ENCODE measurements at regions not wholly inside any gene's neighbourhood (a gene's known extent, or its start where the extent isn't known, plus 50 kb on each side); places are given as distances from the start of the nearest gene placed in this dataset.

GRCh38 chr5:125652761-125653160, 770.4 kb upstream of the GRAMD2B start:
- H3K4me3 ChIP-seq (ENCODE audit: low read length): no peak overlapping the region
- DNase-seq: no peak
- H3K4me1 ChIP-seq (ENCODE audit: control insufficient read depth, insufficient read depth, low read length): no peaks in the 10 kb centered on the region
- H3K36me3 ChIP-seq (ENCODE audit: control insufficient read depth, insufficient read depth, low read length): no peaks in the 10 kb centered on the region
- no CpG with 5 or more reads among the region's 2 CpGs for WGBS (ENCODE audit: insufficient coverage)
- H3K9me3 ChIP-seq (replicated peaks; ENCODE audit: control insufficient read depth, low read depth, low read length): no peaks in the 10 kb centered on the region
- H3K27ac ChIP-seq (ENCODE audit: low read length): no peak overlapping the region
- H3K27me3 ChIP-seq (ENCODE audit: control insufficient read depth, insufficient read depth, low read length): no peaks in the 10 kb centered on the region

- Histone ChIP-seq H3K4me3 (ENCODE audit: low read length) (no peak overlapping the region), H3K36me3 (ENCODE audit: control insufficient read depth, insufficient read depth, low read length) (no peaks in the 10 kb centered on the region), H3K9me3 (replicated peaks; ENCODE audit: control insufficient read depth, low read depth, low read length) (no peaks in the 10 kb centered on the region), H3K27ac (ENCODE audit: low read length) (no peak overlapping the region), H3K27me3 (ENCODE audit: control insufficient read depth, insufficient read depth, low read length) (no peaks in the 10 kb centered on the region), H3K4me1 (ENCODE audit: control insufficient read depth, insufficient read depth, low read length) (no peaks in the 10 kb centered on the region)
- DNase-seq: no peak
These were observed 768.8 kb upstream of the GRAMD2B start for GRCh38 chr5:125654392-125654791.

- Histone ChIP-seq H3K4me3 (ENCODE audit: low read length) (no peak overlapping the region), H3K9me3 (replicated peaks; ENCODE audit: control insufficient read depth, low read depth, low read length) (no peaks in the 10 kb centered on the region), H3K27ac (ENCODE audit: low read length) (no peak overlapping the region), H3K36me3 (ENCODE audit: control insufficient read depth, insufficient read depth, low read length) (no peaks in the 10 kb centered on the region), H3K4me1 (ENCODE audit: control insufficient read depth, insufficient read depth, low read length) (no peaks in the 10 kb centered on the region), H3K27me3 (ENCODE audit: control insufficient read depth, insufficient read depth, low read length) (no peaks in the 10 kb centered on the region)
- no peak for DNase-seq
These were observed 768.1 kb upstream of the GRAMD2B start for GRCh38 chr5:125655156-125655555.

- H3K9me3 ChIP-seq (replicated peaks; ENCODE audit: control insufficient read depth, low read depth, low read length): no peaks in the 10 kb centered on the region
- H3K27me3 ChIP-seq (ENCODE audit: control insufficient read depth, insufficient read depth, low read length): no peaks in the 10 kb centered on the region
- DNase-seq: no peak
- no peaks in the 10 kb centered on the region for H3K36me3 ChIP-seq (ENCODE audit: control insufficient read depth, insufficient read depth, low read length)
- no peak overlapping the region for H3K27ac ChIP-seq (ENCODE audit: low read length)
- H3K4me3 ChIP-seq (ENCODE audit: low read length): no peak overlapping the region
- peaks cover 2% of the 10 kb centered on the region for H3K4me1 ChIP-seq (ENCODE audit: control insufficient read depth, insufficient read depth, low read length)
- WGBS (ENCODE audit: insufficient coverage): no CpG with 5 or more reads among the region's 2 CpGs
These were observed 765.3 kb upstream of the GRAMD2B start for GRCh38 chr5:125657936-125658335.

GRCh38 chr5:125659316-125660023, 763.7 kb upstream of the GRAMD2B start:
- Histone ChIP-seq H3K4me3 (ENCODE audit: low read length) (no peak overlapping the region), H3K27me3 (ENCODE audit: control insufficient read depth, insufficient read depth, low read length) (no peaks in the 10 kb centered on the region), H3K4me1 (ENCODE audit: control insufficient read depth, insufficient read depth, low read length) (peaks cover 2% of the 10 kb centered on the region), H3K36me3 (ENCODE audit: control insufficient read depth, insufficient read depth, low read length) (no peaks in the 10 kb centered on the region), H3K27ac (ENCODE audit: low read length) (peak overlapping the region; percentile 10), H3K9me3 (replicated peaks; ENCODE audit: control insufficient read depth, low read depth, low read length) (no peaks in the 10 kb centered on the region)
- peak; percentile 88 for DNase-seq
- WGBS (ENCODE audit: insufficient coverage): no CpG with 5 or more reads among the region's 2 CpGs

- no peaks in the 10 kb centered on the region for H3K27me3 ChIP-seq (ENCODE audit: control insufficient read depth, insufficient read depth, low read length)
- H3K4me3 ChIP-seq (ENCODE audit: low read length): no peak overlapping the region
- H3K36me3 ChIP-seq (ENCODE audit: control insufficient read depth, insufficient read depth, low read length): no peaks in the 10 kb centered on the region
- H3K9me3 ChIP-seq (replicated peaks; ENCODE audit: control insufficient read depth, low read depth, low read length): no peaks in the 10 kb centered on the region
- no peak for DNase-seq
- H3K27ac ChIP-seq (ENCODE audit: low read length): no peak overlapping the region
- WGBS (ENCODE audit: insufficient coverage): no CpG with 5 or more reads among the region's 1 CpG
- peaks cover 2% of the 10 kb centered on the region for H3K4me1 ChIP-seq (ENCODE audit: control insufficient read depth, insufficient read depth, low read length)
These were observed 762.8 kb upstream of the GRAMD2B start for GRCh38 chr5:125660231-125660895.

GRCh38 chr5:125661584-125661983, 761.6 kb upstream of the GRAMD2B start:
- DNase-seq: no peak
- no peak overlapping the region for H3K27ac ChIP-seq (ENCODE audit: low read length)
- no peaks in the 10 kb centered on the region for H3K9me3 ChIP-seq (replicated peaks; ENCODE audit: control insufficient read depth, low read depth, low read length)
- H3K36me3 ChIP-seq (ENCODE audit: control insufficient read depth, insufficient read depth, low read length): no peaks in the 10 kb centered on the region
- no peak overlapping the region for H3K4me3 ChIP-seq (ENCODE audit: low read length)
- H3K27me3 ChIP-seq (ENCODE audit: control insufficient read depth, insufficient read depth, low read length): no peaks in the 10 kb centered on the region
- WGBS (ENCODE audit: insufficient coverage): no CpG with 5 or more reads among the region's 1 CpG
- peaks cover 2% of the 10 kb centered on the region for H3K4me1 ChIP-seq (ENCODE audit: control insufficient read depth, insufficient read depth, low read length)

- H3K27me3 ChIP-seq (ENCODE audit: control insufficient read depth, insufficient read depth, low read length): no peaks in the 10 kb centered on the region
- no peaks in the 10 kb centered on the region for H3K4me1 ChIP-seq (ENCODE audit: control insufficient read depth, insufficient read depth, low read length)
- H3K4me3 ChIP-seq (ENCODE audit: low read length): no peak overlapping the region
- DNase-seq: no peak
- H3K9me3 ChIP-seq (replicated peaks; ENCODE audit: control insufficient read depth, low read depth, low read length): no peaks in the 10 kb centered on the region
- H3K36me3 ChIP-seq (ENCODE audit: control insufficient read depth, insufficient read depth, low read length): no peaks in the 10 kb centered on the region
- no peak overlapping the region for H3K27ac ChIP-seq (ENCODE audit: low read length)
These were observed 754.3 kb upstream of the GRAMD2B start for GRCh38 chr5:125668884-125669283.

- Histone ChIP-seq H3K4me3 (ENCODE audit: low read length) (no peak overlapping the region), H3K4me1 (ENCODE audit: control insufficient read depth, insufficient read depth, low read length) (no peaks in the 10 kb centered on the region), H3K27ac (ENCODE audit: low read length) (no peak overlapping the region), H3K9me3 (replicated peaks; ENCODE audit: control insufficient read depth, low read depth, low read length) (no peaks in the 10 kb centered on the region), H3K36me3 (ENCODE audit: control insufficient read depth, insufficient read depth, low read length) (no peaks in the 10 kb centered on the region), H3K27me3 (ENCODE audit: control insufficient read depth, insufficient read depth, low read length) (no peaks in the 10 kb centered on the region)
- no peak for DNase-seq
- WGBS (ENCODE audit: insufficient coverage): no CpG with 5 or more reads among the region's 4 CpGs
These were observed 749.8 kb upstream of the GRAMD2B start for GRCh38 chr5:125673359-125673950.

- no peak overlapping the region for H3K4me3 ChIP-seq (ENCODE audit: low read length)
- H3K27ac ChIP-seq (ENCODE audit: low read length): no peak overlapping the region
- no peaks in the 10 kb centered on the region for H3K9me3 ChIP-seq (replicated peaks; ENCODE audit: control insufficient read depth, low read depth, low read length)
- WGBS (ENCODE audit: insufficient coverage): no CpG with 5 or more reads among the region's 1 CpG
- H3K4me1 ChIP-seq (ENCODE audit: control insufficient read depth, insufficient read depth, low read length): no peaks in the 10 kb centered on the region
- no peak for DNase-seq
- H3K36me3 ChIP-seq (ENCODE audit: control insufficient read depth, insufficient read depth, low read length): no peaks in the 10 kb centered on the region
- H3K27me3 ChIP-seq (ENCODE audit: control insufficient read depth, insufficient read depth, low read length): no peaks in the 10 kb centered on the region
These were observed 743.7 kb upstream of the GRAMD2B start for GRCh38 chr5:125679522-125679921.
